ENCODE measurements at regions not wholly inside any gene's neighbourhood (a gene's known extent, or its start where the extent isn't known, plus 50 kb on each side); places are given as distances from the start of the nearest gene placed in this dataset.

DNA sequence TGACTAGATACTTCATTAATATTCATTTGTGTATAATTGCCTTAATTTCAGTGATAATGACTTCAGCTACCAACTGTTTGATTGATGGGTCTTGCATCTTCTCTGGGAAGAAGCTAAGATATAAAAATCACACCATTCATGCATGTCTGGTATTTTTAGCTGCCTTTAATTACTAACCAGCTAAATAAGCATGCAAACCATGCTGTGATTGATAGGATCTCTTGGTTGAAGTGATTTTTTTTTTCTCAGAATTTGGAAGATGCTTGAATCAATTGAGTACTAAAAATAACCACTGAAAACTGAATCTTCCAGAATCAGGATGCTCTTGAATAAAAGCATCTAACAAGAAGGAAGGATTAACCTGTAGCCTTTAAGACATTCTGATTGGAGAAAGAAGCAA is 668.8 kb downstream of the TDRD15 start:
- Histone ChIP-seq H4K20me1 (ENCODE audit: insufficient read depth, low read length) (no peaks in the 10 kb centered on the region), H3K36me3 (ENCODE audit: insufficient read depth, low read length) (no peaks in the 10 kb centered on the region), H3K4me1 (ENCODE audit: insufficient read depth, low read length) (no peaks in the 10 kb centered on the region), H3K27me3 (ENCODE audit: insufficient read depth, low read length, poor library complexity) (no peaks in the 10 kb centered on the region), H3K27ac (ENCODE audit: low read length) (no peak overlapping the region), H3K79me2 (ENCODE audit: insufficient read depth, low read length) (no peaks in the 10 kb centered on the region), H2AFZ (ENCODE audit: low read depth, low read length) (no peak overlapping the region), H3K4me2 (ENCODE audit: insufficient read depth, low read length) (no peak overlapping the region), H3K9ac (ENCODE audit: low read depth, low read length) (no peak overlapping the region), H3K4me3 (ENCODE audit: low read depth in 1 of 2, low read length in 2 of 2) (no peak overlapping the region), H3K9me3 (ENCODE audit: insufficient read depth, low read length, severe bottlenecking) (no peaks in the 10 kb centered on the region)
- TF ChIP-seq EZH2 (IDR thresholded peaks at IDR 0.05; ENCODE audit: borderline replicate concordance, low read depth, low read length, severe bottlenecking): no peak
- TF ChIP-seq, protein P1, sequence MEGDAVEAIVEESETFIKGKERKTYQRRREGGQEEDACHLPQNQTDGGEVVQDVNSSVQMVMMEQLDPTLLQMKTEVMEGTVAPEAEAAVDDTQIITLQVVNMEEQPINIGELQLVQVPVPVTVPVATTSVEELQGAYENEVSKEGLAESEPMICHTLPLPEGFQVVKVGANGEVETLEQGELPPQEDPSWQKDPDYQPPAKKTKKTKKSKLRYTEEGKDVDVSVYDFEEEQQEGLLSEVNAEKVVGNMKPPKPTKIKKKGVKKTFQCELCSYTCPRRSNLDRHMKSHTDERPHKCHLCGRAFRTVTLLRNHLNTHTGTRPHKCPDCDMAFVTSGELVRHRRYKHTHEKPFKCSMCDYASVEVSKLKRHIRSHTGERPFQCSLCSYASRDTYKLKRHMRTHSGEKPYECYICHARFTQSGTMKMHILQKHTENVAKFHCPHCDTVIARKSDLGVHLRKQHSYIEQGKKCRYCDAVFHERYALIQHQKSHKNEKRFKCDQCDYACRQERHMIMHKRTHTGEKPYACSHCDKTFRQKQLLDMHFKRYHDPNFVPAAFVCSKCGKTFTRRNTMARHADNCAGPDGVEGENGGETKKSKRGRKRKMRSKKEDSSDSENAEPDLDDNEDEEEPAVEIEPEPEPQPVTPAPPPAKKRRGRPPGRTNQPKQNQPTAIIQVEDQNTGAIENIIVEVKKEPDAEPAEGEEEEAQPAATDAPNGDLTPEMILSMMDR (IDR thresholded peaks at IDR 0.05; ENCODE audit: borderline replicate concordance, extremely low read depth, low read length, poor library complexity, severe bottlenecking): no peak
- DNase-seq: no peak
- no peak for ATAC-seq (ENCODE audit: insufficient read depth, low read depth)

DNA sequence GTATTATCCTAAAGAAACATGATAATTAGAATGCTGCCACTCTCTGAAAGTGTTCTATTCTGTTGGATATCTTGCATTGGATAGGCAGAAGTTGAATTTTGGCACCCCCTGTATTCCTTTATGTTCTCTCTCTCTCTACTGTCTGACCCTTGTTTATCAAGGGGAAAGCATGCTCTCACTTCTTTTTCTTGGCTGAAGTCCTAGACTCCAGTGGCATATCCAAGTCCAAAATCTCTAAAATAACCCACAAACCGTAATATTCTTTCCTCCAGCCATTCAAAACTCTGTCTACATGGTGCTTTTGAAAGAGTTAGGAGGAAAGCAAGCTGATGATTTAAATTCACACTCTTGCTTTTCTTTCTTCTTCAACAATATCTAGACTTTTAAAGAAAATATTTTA is 669.7 kb downstream of the TDRD15 start:
- no peak overlapping the region for H3K9ac ChIP-seq (ENCODE audit: low read depth, low read length)
- TF ChIP-seq EZH2 (IDR thresholded peaks at IDR 0.05; ENCODE audit: borderline replicate concordance, low read depth, low read length, severe bottlenecking): no peak
- TF ChIP-seq, protein P1 (IDR thresholded peaks at IDR 0.05; ENCODE audit: borderline replicate concordance, extremely low read depth, low read length, poor library complexity, severe bottlenecking): no peak

DNA sequence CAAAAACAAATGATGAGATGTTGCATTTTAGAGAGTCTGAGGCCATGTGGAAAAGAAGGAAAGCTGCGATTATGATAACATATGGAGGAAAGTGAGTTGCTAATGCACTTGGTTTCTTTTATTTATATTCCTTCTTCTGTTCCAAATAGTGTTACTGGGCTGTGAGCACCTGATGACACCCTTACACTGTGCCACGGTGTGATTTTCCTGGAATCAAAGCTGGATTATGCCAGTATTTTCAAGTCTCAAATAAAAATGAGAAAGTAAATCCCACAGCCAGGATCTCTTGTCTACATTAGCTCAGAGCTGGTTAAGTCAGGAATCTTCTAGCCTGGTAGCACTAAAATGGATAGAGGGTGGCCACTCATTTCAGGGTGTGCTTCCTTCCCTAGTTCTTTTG is 670.8 kb downstream of the TDRD15 start:
- no peaks in the 10 kb centered on the region for H4K20me1 ChIP-seq (ENCODE audit: insufficient read depth, low read length)
- no peak for DNase-seq
- no peaks in the 10 kb centered on the region for H3K9me3 ChIP-seq (ENCODE audit: insufficient read depth, low read length, severe bottlenecking)
- no peak overlapping the region for H3K4me3 ChIP-seq (ENCODE audit: low read depth in 1 of 2, low read length in 2 of 2)
- no peak overlapping the region for H3K4me2 ChIP-seq (ENCODE audit: insufficient read depth, low read length)
- H3K27ac ChIP-seq (ENCODE audit: low read length): no peak overlapping the region
- ATAC-seq (ENCODE audit: insufficient read depth, low read depth): no peak
- H3K79me2 ChIP-seq (ENCODE audit: insufficient read depth, low read length): no peaks in the 10 kb centered on the region
- TF ChIP-seq, protein P1 (IDR thresholded peaks at IDR 0.05; ENCODE audit: borderline replicate concordance, extremely low read depth, low read length, poor library complexity, severe bottlenecking): no peak
- TF ChIP-seq EZH2 (IDR thresholded peaks at IDR 0.05; ENCODE audit: borderline replicate concordance, low read depth, low read length, severe bottlenecking): no peak
- H3K4me1 ChIP-seq (ENCODE audit: insufficient read depth, low read length): no peaks in the 10 kb centered on the region
- no peaks in the 10 kb centered on the region for H3K36me3 ChIP-seq (ENCODE audit: insufficient read depth, low read length)
- no peak overlapping the region for H3K9ac ChIP-seq (ENCODE audit: low read depth, low read length)
- no peak overlapping the region for H2AFZ ChIP-seq (ENCODE audit: low read depth, low read length)
- H3K27me3 ChIP-seq (ENCODE audit: insufficient read depth, low read length, poor library complexity): no peaks in the 10 kb centered on the region

More for the DNA sequence above, 669.7 kb downstream of the TDRD15 start:
- no peak for DNase-seq
- Histone ChIP-seq H3K9me3 (ENCODE audit: insufficient read depth, low read length, severe bottlenecking) (no peaks in the 10 kb centered on the region), H2AFZ (ENCODE audit: low read depth, low read length) (no peak overlapping the region), H3K79me2 (ENCODE audit: insufficient read depth, low read length) (no peaks in the 10 kb centered on the region), H3K4me3 (ENCODE audit: low read depth in 1 of 2, low read length in 2 of 2) (no peak overlapping the region), H3K4me2 (ENCODE audit: insufficient read depth, low read length) (no peak overlapping the region), H3K27me3 (ENCODE audit: insufficient read depth, low read length, poor library complexity) (no peaks in the 10 kb centered on the region), H3K4me1 (ENCODE audit: insufficient read depth, low read length) (no peaks in the 10 kb centered on the region), H3K27ac (ENCODE audit: low read length) (no peak overlapping the region), H3K36me3 (ENCODE audit: insufficient read depth, low read length) (no peaks in the 10 kb centered on the region), H4K20me1 (ENCODE audit: insufficient read depth, low read length) (no peaks in the 10 kb centered on the region)
- ATAC-seq (ENCODE audit: insufficient read depth, low read depth): no peak

DNA sequence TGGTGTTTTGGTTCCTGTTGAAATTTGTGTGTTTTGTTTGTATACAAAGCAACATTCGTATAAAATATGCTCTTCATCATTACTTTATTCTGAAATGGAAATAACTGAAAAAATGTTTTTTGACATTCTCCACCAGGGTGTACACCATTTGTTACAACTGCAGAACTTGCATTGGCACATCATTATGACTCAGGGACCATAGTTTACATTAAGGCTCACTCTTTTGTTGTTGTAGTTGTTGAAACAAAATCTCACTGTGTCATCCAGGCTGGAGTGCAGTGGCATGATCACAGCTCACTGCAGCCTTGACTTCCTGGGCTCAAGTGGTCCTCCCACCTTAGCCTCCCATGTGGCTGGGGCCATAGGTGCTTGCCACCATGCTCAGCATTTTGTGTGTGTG is 676.6 kb downstream of the TDRD15 start:
- H3K9me3 ChIP-seq (ENCODE audit: insufficient read depth, low read length, severe bottlenecking): no peaks in the 10 kb centered on the region
- H3K4me3 ChIP-seq (ENCODE audit: low read depth in 1 of 2, low read length in 2 of 2): no peak overlapping the region
- no peaks in the 10 kb centered on the region for H3K4me1 ChIP-seq (ENCODE audit: insufficient read depth, low read length)
- H3K36me3 ChIP-seq (ENCODE audit: insufficient read depth, low read length): no peaks in the 10 kb centered on the region
- H3K27me3 ChIP-seq (ENCODE audit: insufficient read depth, low read length, poor library complexity): no peaks in the 10 kb centered on the region
- TF ChIP-seq, protein P1 (IDR thresholded peaks at IDR 0.05; ENCODE audit: borderline replicate concordance, extremely low read depth, low read length, poor library complexity, severe bottlenecking): no peak
- TF ChIP-seq EZH2 (IDR thresholded peaks at IDR 0.05; ENCODE audit: borderline replicate concordance, low read depth, low read length, severe bottlenecking): no peak
- H3K79me2 ChIP-seq (ENCODE audit: insufficient read depth, low read length): no peaks in the 10 kb centered on the region
- H3K27ac ChIP-seq (ENCODE audit: low read length): no peak overlapping the region
- H3K9ac ChIP-seq (ENCODE audit: low read depth, low read length): no peak overlapping the region
- ATAC-seq (ENCODE audit: insufficient read depth, low read depth): no peak
- H4K20me1 ChIP-seq (ENCODE audit: insufficient read depth, low read length): no peaks in the 10 kb centered on the region
- DNase-seq: no peak
- H2AFZ ChIP-seq (ENCODE audit: low read depth, low read length): no peak overlapping the region
- H3K4me2 ChIP-seq (ENCODE audit: insufficient read depth, low read length): no peak overlapping the region

Data from DND-41 (cell line).